WTC11 (cell line): ENCODE measurements at regions not wholly inside any gene's neighbourhood (a gene's known extent, or its start where the extent isn't known, plus 50 kb on each side); places are given as distances from the start of the nearest gene placed in this dataset.

ENCODE experiments used
- ATAC-seq: fragments of 200-7000 bp; cut with Tn5 transposase; 2 replicates; pipeline ENCODE4 v1.10.0; 2021; ENCODE audit warnings: mild to moderate bottlenecking, moderate library complexity
- CTCF ChIA-PET: fragments of 300-600 bp; sonication (Branson Sonifier 250); formaldehyde crosslinking; loops from one replicate; lab custom pipeline; 2021; ENCODE audit warnings: antibody characterized with exemption; lab: Charles Lee
- POLR2A ChIA-PET: fragments of 350-600 bp; sonication (Branson Sonifier 250); formaldehyde crosslinking; loops from one replicate; lab custom pipeline; 2021; ENCODE audit warnings: antibody characterized with exemption; lab: Charles Lee
- DNase-seq: peaks from one replicate; pipeline ENCODE4 v3.0.0; 2021; ENCODE audit warnings: low spot score
- H3K27ac Mint-ChIP-seq: 2 replicates; pipeline ENCODE4 v1.8.0; 2021; ENCODE audit warnings: mixed read lengths
- H3K27me3 Mint-ChIP-seq: 2 replicates; pipeline ENCODE4 v1.8.0; 2021; ENCODE audit warnings: low read depth, mild to moderate bottlenecking, moderate library complexity, mixed read lengths
- H3K36me3 Mint-ChIP-seq: 2 replicates; pipeline ENCODE4 v1.8.0; 2021; ENCODE audit warnings: mixed read lengths
- H3K4me1 Mint-ChIP-seq: 2 replicates; pipeline ENCODE4 v1.8.0; 2022; ENCODE audit warnings: mixed read lengths
- H3K4me3 Mint-ChIP-seq: 2 replicates; pipeline ENCODE4 v1.8.0; 2021; ENCODE audit warnings: mild to moderate bottlenecking, moderate library complexity, mixed read lengths
- H3K9me3 Mint-ChIP-seq: 2 replicates; pipeline ENCODE4 v1.8.0; 2021; ENCODE audit warnings: mixed read lengths
- ARID4B ChIP-seq: sonication (generic); formaldehyde crosslinking; IDR thresholded peaks from 2 replicates; pipeline ENCODE4 v1.8.0; 2023; ENCODE audit warnings: missing genetic modification reagents, mild to moderate bottlenecking, borderline replicate concordance
- MYBL2 ChIP-seq: sonication (generic); formaldehyde crosslinking; IDR thresholded peaks from 2 replicates; pipeline ENCODE4 v1.8.1; 2023; ENCODE audit warnings: mild to moderate bottlenecking, moderate library complexity, missing genetic modification reagents
- NFE2L1 ChIP-seq: sonication (generic); formaldehyde crosslinking; IDR thresholded peaks from 2 replicates; pipeline ENCODE4 v1.8.1; 2023; ENCODE audit warnings: missing genetic modification reagents
- NFYB ChIP-seq: sonication (generic); formaldehyde crosslinking; conservative IDR thresholded peaks from 2 replicates; pipeline ENCODE4 v1.8.0; 2022; ENCODE audit warnings: low read depth, missing genetic modification reagents
- SMAD3 ChIP-seq: sonication (generic); formaldehyde crosslinking; IDR thresholded peaks from 2 replicates; pipeline ENCODE4 v1.8.0; 2022; ENCODE audit warnings: missing genetic modification reagents, mild to moderate bottlenecking, borderline replicate concordance
- SMAD4 ChIP-seq: sonication (generic); formaldehyde crosslinking; IDR thresholded peaks from 2 replicates; pipeline ENCODE4 v1.8.0; 2022; ENCODE audit warnings: mild to moderate bottlenecking, missing genetic modification reagents
- ZMAT4 ChIP-seq: fragments of 250-450 bp; sonication (Bioruptor Pico); IDR thresholded peaks from 2 replicates; pipeline ENCODE4 v1.9.0; 2021; ENCODE audit warnings: mild to moderate bottlenecking
- ZNF138 ChIP-seq: sonication (generic); formaldehyde crosslinking; conservative IDR thresholded peaks from 2 replicates; pipeline ENCODE4 v1.8.1; 2022; ENCODE audit warnings: mild to moderate bottlenecking, moderate library complexity, missing genetic modification reagents
- ZNF317 ChIP-seq: sonication (generic); formaldehyde crosslinking; IDR thresholded peaks from 2 replicates; pipeline ENCODE4 v1.8.1; 2023; ENCODE audit warnings: low read depth, mild to moderate bottlenecking, moderate library complexity, missing genetic modification reagents, borderline replicate concordance
- ZNF416 ChIP-seq: fragments of 250-450 bp; sonication (Bioruptor Pico); IDR thresholded peaks from 2 replicates; pipeline ENCODE4 v1.9.0; 2021; ENCODE audit warnings: mild to moderate bottlenecking, inconsistent platforms
- TF ChIP-seq, protein P1 (sequence below): sonication (generic); formaldehyde crosslinking; IDR thresholded peaks from 2 replicates; pipeline ENCODE4 v1.8.1; 2022; ENCODE audit warnings: missing genetic modification reagents, borderline replicate concordance
- TF ChIP-seq, protein P2 (sequence below): fragments of 250-450 bp; sonication (Bioruptor Pico); conservative IDR thresholded peaks from 2 replicates; pipeline ENCODE4 v1.9.0; 2021; ENCODE audit warnings: mild to moderate bottlenecking
- TF ChIP-seq, protein P3 (sequence below): sonication (generic); formaldehyde crosslinking; conservative IDR thresholded peaks from 2 replicates; pipeline ENCODE4 v1.8.1; 2023; ENCODE audit warnings: mild to moderate bottlenecking, low read depth, missing genetic modification reagents, moderate library complexity
- TF ChIP-seq, protein P4 (sequence below): sonication (generic); formaldehyde crosslinking; IDR thresholded peaks from 2 replicates; pipeline ENCODE4 v1.8.1; 2022; ENCODE audit warnings: low read depth, mild to moderate bottlenecking, moderate library complexity, missing genetic modification reagents, borderline replicate concordance

DNA sequence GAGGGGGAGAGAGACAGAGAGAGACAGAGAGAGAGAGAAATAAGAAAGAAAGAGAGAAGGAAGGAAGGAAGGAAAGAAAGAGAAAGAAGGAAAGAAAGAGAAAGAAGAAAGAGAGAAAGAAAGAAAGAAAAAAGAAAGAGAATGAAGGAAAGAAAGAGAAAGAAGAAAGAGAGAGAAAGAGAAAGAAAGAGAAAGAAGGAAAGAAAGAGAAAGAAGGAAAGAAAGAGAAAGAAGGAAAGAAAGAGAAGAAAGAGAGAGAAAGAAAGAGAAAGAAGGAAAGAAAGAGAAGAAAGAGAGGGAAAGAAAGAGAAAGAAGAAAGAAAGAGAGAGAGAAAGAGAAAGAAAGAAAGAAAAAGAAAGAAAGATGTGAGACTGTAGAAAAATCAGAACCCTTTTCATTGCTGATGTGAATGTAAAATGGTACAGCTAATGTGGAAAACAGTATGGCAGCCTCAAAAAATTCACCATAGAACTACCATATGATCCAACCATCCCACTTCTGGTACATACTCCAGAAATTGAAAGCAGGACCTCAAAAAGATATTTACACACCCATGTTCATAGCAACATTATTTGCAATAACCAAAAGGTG is 203.4 kb upstream of the POU3F3 start:
- Mint-ChIP-seq H3K4me1 (peaks cover 9% of the 10 kb centered on the region), H3K4me3 (no peak overlapping the region), H3K27ac (no peak overlapping the region), H3K36me3 (no peaks in the 10 kb centered on the region), H3K9me3 (no peaks in the 10 kb centered on the region), H3K27me3 (no peaks in the 10 kb centered on the region; the same call in none of the 2 replicates)
- TF ChIP-seq SMAD4 (CRISPR knock-in tag) (no peak), ZNF416 (CRISPR knock-in tag) (no peak)
- TF ChIP-seq, protein P1, sequence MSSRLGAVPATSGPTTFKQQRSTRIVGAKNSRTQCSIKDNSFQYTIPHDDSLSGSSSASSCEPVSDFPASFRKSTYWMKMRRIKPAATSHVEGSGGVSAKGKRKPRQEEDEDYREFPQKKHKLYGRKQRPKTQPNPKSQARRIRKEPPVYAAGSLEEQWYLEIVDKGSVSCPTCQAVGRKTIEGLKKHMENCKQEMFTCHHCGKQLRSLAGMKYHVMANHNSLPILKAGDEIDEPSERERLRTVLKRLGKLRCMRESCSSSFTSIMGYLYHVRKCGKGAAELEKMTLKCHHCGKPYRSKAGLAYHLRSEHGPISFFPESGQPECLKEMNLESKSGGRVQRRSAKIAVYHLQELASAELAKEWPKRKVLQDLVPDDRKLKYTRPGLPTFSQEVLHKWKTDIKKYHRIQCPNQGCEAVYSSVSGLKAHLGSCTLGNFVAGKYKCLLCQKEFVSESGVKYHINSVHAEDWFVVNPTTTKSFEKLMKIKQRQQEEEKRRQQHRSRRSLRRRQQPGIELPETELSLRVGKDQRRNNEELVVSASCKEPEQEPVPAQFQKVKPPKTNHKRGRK, result peak; percentile 74; the same call in 1 of the 2 replicates
- DNase-seq (no peak), ATAC-seq (no peak)
- POLR2A ChIA-PET, result no interaction called here
- CTCF ChIA-PET, result no interaction called here

- CTCF ChIA-PET, result no interaction called here
- no peak for DNase-seq
- H3K36me3 Mint-ChIP-seq, result no peaks in the 10 kb centered on the region
- peaks cover 23% of the 10 kb centered on the region for H3K27me3 Mint-ChIP-seq
- H3K9me3 Mint-ChIP-seq, result no peaks in the 10 kb centered on the region
- ATAC-seq, result no peak
- TF ChIP-seq, protein P2, sequence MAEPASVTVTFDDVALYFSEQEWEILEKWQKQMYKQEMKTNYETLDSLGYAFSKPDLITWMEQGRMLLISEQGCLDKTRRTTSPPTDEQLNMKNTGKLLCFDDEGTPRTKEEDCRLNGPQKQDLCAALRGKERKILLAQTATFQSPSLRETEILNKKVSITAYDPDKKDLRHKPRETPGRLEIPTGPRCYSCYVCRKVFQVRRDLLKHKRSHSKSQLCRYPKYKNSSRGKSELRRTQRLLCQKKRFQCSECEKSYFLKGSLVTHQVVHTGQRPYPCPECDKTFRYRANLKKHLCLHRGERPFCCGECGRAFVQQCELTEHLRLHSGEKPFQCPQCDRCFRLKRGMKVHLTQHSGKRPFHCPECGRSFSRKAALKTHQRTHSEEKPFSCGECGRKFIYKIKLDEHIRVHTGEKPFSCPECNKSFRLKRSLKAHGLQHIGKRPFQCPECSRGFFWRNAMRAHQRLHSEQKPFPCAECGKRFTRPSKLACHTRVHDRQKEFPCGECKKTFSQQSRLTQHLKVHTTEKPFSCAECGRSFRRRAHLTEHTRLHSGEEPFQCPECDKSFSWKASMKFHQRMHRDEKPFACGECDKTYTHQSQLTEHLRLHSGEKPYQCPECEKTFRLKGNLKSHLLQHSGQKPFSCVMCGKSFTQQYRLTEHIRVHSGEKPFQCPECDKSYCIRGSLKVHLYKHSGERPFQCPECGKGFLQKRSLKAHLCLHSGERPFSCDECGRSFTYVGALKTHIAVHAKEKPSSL (CRISPR knock-in tag), result no peak
- TF ChIP-seq ZNF317 (CRISPR knock-in tag), result no peak
- TF ChIP-seq ZNF138 (CRISPR knock-in tag), result no peak
- H3K4me1 Mint-ChIP-seq, result peaks cover 36% of the 10 kb centered on the region
- POLR2A ChIA-PET, result no interaction called here
- H3K4me3 Mint-ChIP-seq, result no peak overlapping the region
- no peak overlapping the region for H3K27ac Mint-ChIP-seq
These were observed 199.1 kb upstream of the POU3F3 start for GRCh38 chr2:104654811-104655210.

GRCh38 chr2:104656571-104657163 is 197.2 kb upstream of the POU3F3 start:
- Mint-ChIP-seq H3K4me1 (peaks cover 36% of the 10 kb centered on the region), H3K4me3 (peak overlapping the region; percentile 48), H3K9me3 (no peaks in the 10 kb centered on the region), H3K36me3 (no peaks in the 10 kb centered on the region), H3K27ac (no peak overlapping the region), H3K27me3 (peaks cover 36% of the 10 kb centered on the region)
- TF ChIP-seq NFYB (CRISPR knock-in tag), result no peak
- TF ChIP-seq ARID4B (CRISPR knock-in tag), result no peak
- TF ChIP-seq, protein P3, sequence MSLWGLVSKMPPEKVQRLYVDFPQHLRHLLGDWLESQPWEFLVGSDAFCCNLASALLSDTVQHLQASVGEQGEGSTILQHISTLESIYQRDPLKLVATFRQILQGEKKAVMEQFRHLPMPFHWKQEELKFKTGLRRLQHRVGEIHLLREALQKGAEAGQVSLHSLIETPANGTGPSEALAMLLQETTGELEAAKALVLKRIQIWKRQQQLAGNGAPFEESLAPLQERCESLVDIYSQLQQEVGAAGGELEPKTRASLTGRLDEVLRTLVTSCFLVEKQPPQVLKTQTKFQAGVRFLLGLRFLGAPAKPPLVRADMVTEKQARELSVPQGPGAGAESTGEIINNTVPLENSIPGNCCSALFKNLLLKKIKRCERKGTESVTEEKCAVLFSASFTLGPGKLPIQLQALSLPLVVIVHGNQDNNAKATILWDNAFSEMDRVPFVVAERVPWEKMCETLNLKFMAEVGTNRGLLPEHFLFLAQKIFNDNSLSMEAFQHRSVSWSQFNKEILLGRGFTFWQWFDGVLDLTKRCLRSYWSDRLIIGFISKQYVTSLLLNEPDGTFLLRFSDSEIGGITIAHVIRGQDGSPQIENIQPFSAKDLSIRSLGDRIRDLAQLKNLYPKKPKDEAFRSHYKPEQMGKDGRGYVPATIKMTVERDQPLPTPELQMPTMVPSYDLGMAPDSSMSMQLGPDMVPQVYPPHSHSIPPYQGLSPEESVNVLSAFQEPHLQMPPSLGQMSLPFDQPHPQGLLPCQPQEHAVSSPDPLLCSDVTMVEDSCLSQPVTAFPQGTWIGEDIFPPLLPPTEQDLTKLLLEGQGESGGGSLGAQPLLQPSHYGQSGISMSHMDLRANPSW (CRISPR knock-in tag), result no peak
- no peak for TF ChIP-seq ZMAT4 (CRISPR knock-in tag)
- TF ChIP-seq, protein P4, sequence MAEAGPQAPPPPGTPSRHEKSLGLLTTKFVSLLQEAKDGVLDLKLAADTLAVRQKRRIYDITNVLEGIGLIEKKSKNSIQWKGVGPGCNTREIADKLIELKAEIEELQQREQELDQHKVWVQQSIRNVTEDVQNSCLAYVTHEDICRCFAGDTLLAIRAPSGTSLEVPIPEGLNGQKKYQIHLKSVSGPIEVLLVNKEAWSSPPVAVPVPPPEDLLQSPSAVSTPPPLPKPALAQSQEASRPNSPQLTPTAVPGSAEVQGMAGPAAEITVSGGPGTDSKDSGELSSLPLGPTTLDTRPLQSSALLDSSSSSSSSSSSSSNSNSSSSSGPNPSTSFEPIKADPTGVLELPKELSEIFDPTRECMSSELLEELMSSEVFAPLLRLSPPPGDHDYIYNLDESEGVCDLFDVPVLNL (CRISPR knock-in tag), result no peak
- TF ChIP-seq NFE2L1 (CRISPR knock-in tag), result no peak
- no peak for TF ChIP-seq SMAD3 (CRISPR knock-in tag)
- TF ChIP-seq MYBL2, result no peak
- no peak for ATAC-seq
- no peak for DNase-seq
- CTCF ChIA-PET, result no interaction called here
- POLR2A ChIA-PET, result no interaction called here
